GM12878 (cell line): ENCODE measurements at regions not wholly inside any gene's neighbourhood (a gene's known extent, or its start where the extent isn't known, plus 50 kb on each side); places are given as distances from the start of the nearest gene placed in this dataset.

Experiments used
- ATAC-seq: fragments of 200-7000 bp; cut with Tn5 transposase; 3 replicates; pipeline ENCODE4 v1.9.1; 2020; ENCODE audit warnings: mild to moderate bottlenecking, moderate library complexity
- BruUV-seq: library from RNA; stranded (reverse); fragments of 400-500 nt; replicated peaks from 2 replicates; lab custom pipeline; 2021; lab: Mats Ljungman, UMichigan
- CTCF ChIA-PET: fragments of 300-600 bp; sonication (Branson Sonifier 250); formaldehyde crosslinking; extraction: SDS; loops from one replicate; lab custom pipeline; 2021; ENCODE audit warnings: inconsistent platforms; lab: Yijun Ruan, JAX
- POLR2A ChIA-PET: fragments of 350-600 bp; formaldehyde crosslinking; extraction: SDS; loops from one replicate; lab custom pipeline; 2021; ENCODE audit warnings: inconsistent platforms; lab: Charles Lee
- RAD21 ChIA-PET: fragments of 300-600 bp; sonication (Branson Sonifier 250); formaldehyde crosslinking; loops from one replicate; lab custom pipeline; 2023; ENCODE audit warnings: antibody characterized with exemption; ENCODE audit not compliant: unreplicated experiment; lab: Charles Lee
- SMC1A ChIA-PET: fragments of 300-600 bp; sonication (Branson Sonifier 250); formaldehyde crosslinking; loops from one replicate; lab custom pipeline; 2023; ENCODE audit not compliant: unreplicated experiment, uncharacterized antibody; lab: Charles Lee
- DNase-seq: peaks from one replicate; pipeline ENCODE4 v3.0.0-alpha.2; 2011; ENCODE audit warnings: low read depth, low spot score
- FAIRE-seq: peaks from 3 replicates; lab custom pipeline; 2011; peaks lifted over from hg19 to GRCh38; lab: Jason Lieb, UNC
- H2AFZ ChIP-seq: 2 replicates; pipeline ENCODE4 v1.6.0; 2011; ENCODE audit warnings: low read depth, low read length, control low read depth; ENCODE audit not compliant: control insufficient read depth
- H3K27ac ChIP-seq: 2 replicates; pipeline ENCODE4 v1.5.1; 2011; ENCODE audit warnings: control low read depth; ENCODE audit not compliant: control insufficient read depth, insufficient read depth
- H3K27me3 ChIP-seq, 2 experiments: replicated peaks in 1 of 2; 2 replicates each; pipeline versions ENCODE4 v1.6.0 to v1.6.1; 2011; ENCODE audit warnings: low read length in 1 of 2; ENCODE audit not compliant: control insufficient read depth in 2 of 2, insufficient read depth in 2 of 2
- H3K36me3 ChIP-seq, 2 experiments: 2 replicates each; pipeline ENCODE4 v1.5.1; 2011; ENCODE audit warnings: low read length in 1 of 2; ENCODE audit not compliant: control insufficient read depth in 2 of 2, insufficient read depth in 2 of 2
- H3K4me1 ChIP-seq: 2 replicates; pipeline ENCODE4 v1.6.1; 2011; ENCODE audit warnings: mild to moderate bottlenecking, low read length, moderate library complexity, mixed read lengths; ENCODE audit not compliant: control insufficient read depth, insufficient read depth
- H3K4me2 ChIP-seq: 2 replicates; pipeline ENCODE4 v1.6.0; 2011; ENCODE audit warnings: control low read depth; ENCODE audit not compliant: control insufficient read depth, insufficient read depth
- H3K4me3 ChIP-seq: fragments of 200-600 bp; sonication (generic); 2 replicates; pipeline ENCODE4 v1.5.1; 2016
- H3K79me2 ChIP-seq: 2 replicates; pipeline ENCODE4 v1.6.0; 2011; ENCODE audit warnings: low read length; ENCODE audit not compliant: control insufficient read depth, insufficient read depth
- H3K9ac ChIP-seq: 2 replicates; pipeline ENCODE4 v1.8.0; 2011; ENCODE audit warnings: low read length, control low read depth, mixed read lengths; ENCODE audit not compliant: control insufficient read depth, insufficient read depth
- H3K9me3 ChIP-seq: replicated peaks from 3 replicates; pipeline ENCODE4 v1.5.1; 2011; ENCODE audit warnings: mild to moderate bottlenecking, low read length; ENCODE audit not compliant: control insufficient read depth, insufficient read depth
- H4K20me1 ChIP-seq: 2 replicates; pipeline ENCODE4 v1.6.0; 2011; ENCODE audit not compliant: control insufficient read depth, insufficient read depth
- CTCF ChIP-seq, 3 experiments: IDR thresholded peaks in 2 of 3; conservative IDR thresholded peaks in 1 of 3; 2 replicates each; pipeline ENCODE4 v1.5.1; 2011; ENCODE audit warnings: low read depth in 3 of 3, low read length in 3 of 3, mild to moderate bottlenecking in 3 of 3, control low read depth in 2 of 3, moderate library complexity in 2 of 3, inconsistent platforms in 1 of 3, mixed read lengths in 1 of 3; ENCODE audit not compliant: control insufficient read depth in 2 of 3, insufficient read depth in 1 of 3; ENCODE audit errors: extremely low read depth in 1 of 3
- E2F8 ChIP-seq: fragments of 450-650 bp; IDR thresholded peaks from 2 replicates; pipeline ENCODE4 v1.6.1; 2018; ENCODE audit warnings: mild to moderate bottlenecking, low read depth, moderate library complexity; ENCODE audit not compliant: partially characterized antibody
- POLR2A ChIP-seq: IDR thresholded peaks from 2 replicates; pipeline ENCODE4 v1.6.1; 2011; ENCODE audit warnings: low read depth, mild to moderate bottlenecking, low read length
- RAD21 ChIP-seq: IDR thresholded peaks from 2 replicates; pipeline ENCODE4 v1.6.1; 2011; ENCODE audit warnings: mild to moderate bottlenecking, low read depth, low read length, moderate library complexity; ENCODE audit not compliant: insufficient read depth
- TCF12 ChIP-seq: IDR thresholded peaks from 2 replicates; pipeline ENCODE4 v1.6.1; 2011; ENCODE audit warnings: low read depth, mild to moderate bottlenecking, low read length
- ZNF217 ChIP-seq: fragments of 450-650 bp; IDR thresholded peaks from 2 replicates; pipeline ENCODE4 v1.6.1; 2017; ENCODE audit warnings: antibody characterized with exemption, mild to moderate bottlenecking
- WGBS: methylation state at CpG from one replicate; pipeline ENCODE4 v1.1.6; 2016; ENCODE audit warnings: low lambda C conversion rate; ENCODE audit not compliant: insufficient replicate concordance, insufficient coverage; ENCODE audit errors: missing lambda C conversion rate; 5-methylcytosine and 5-hydroxymethylcytosine counted together
- in situ Hi-C: fragments of 300-500 bp; cut with MboI; formaldehyde crosslinking; loops from 9 replicates; pipeline ENCODE4 v1.14.3; 2018; ENCODE audit warnings: mixed read lengths
- intact Hi-C: fragments of 100-400 bp; cut with micrococcal nuclease; formaldehyde crosslinking; loops from one replicate; pipeline ENCODE4 v1.14.2; 2022; ENCODE audit not compliant: unreplicated experiment

- FAIRE-seq = no peak
- Histone ChIP-seq H3K79me2 (no peaks in the 10 kb centered on the region), H3K27ac (no peak overlapping the region), H3K4me1 (no peaks in the 10 kb centered on the region), H3K36me3 (no peaks in the 10 kb centered on the region), H3K9me3 (no peaks in the 10 kb centered on the region), H3K4me2 (no peak overlapping the region), H3K4me3 (no peak overlapping the region)
- BruUV-seq = no TSS peak
- SMC1A ChIA-PET = no interaction called here
- no peak for DNase-seq
- TF ChIP-seq RAD21 = no peak
- no peak for TF ChIP-seq CTCF (IDR thresholded peaks at IDR 0.05 in 2 of 3, conservative IDR thresholded peaks at IDR 0.05 in 1 of 3; ENCODE audit: control insufficient read depth in 2 of 3, extremely low read depth in 1 of 3, insufficient read depth in 1 of 3, low read depth in 3 of 3, low read length in 3 of 3)
- TF ChIP-seq POLR2A = no peak
- no peak for TF ChIP-seq ZNF217
- TF ChIP-seq TCF12 = no peak
- no peak for TF ChIP-seq E2F8
- TF ChIP-seq, all 136 proteins: peak for 0
- H3K27me3 ChIP-seq = no peaks in the 10 kb centered on the region
- H3K9ac ChIP-seq = no peak overlapping the region
- CTCF ChIA-PET = no interaction called here
- intact Hi-C loops = no loop called here
- no peak for ATAC-seq
- RAD21 ChIA-PET = no interaction called here
- in situ Hi-C loops = no loop called here
- POLR2A ChIA-PET = no interaction called here
- no peaks in the 10 kb centered on the region for H4K20me1 ChIP-seq
- WGBS = 20% methylated on average over 3 of the region's 3 CpGs
- H2AFZ ChIP-seq = no peak overlapping the region
Observed at GRCh38 chr12:87107766-87108165, 851.6 kb upstream of the MGAT4C start.
